H9 (cell line): ENCODE measurements at regions not wholly inside any gene's neighbourhood (a gene's known extent, or its start where the extent isn't known, plus 50 kb on each side); places are given as distances from the start of the nearest gene placed in this dataset.

Experiments used
- DNase-seq: peaks from one replicate; pipeline ENCODE4 v3.0.0-alpha.2; 2017
- H2AFZ ChIP-seq: one replicate; pipeline ENCODE4 v1.6.1; 2013; ENCODE audit warnings: mild to moderate bottlenecking, low read length, control low read depth, moderate library complexity
- H2AK5ac ChIP-seq: 2 replicates; pipeline ENCODE4 v1.6.1; 2013; ENCODE audit warnings: low read length, control low read depth, mixed read lengths; ENCODE audit not compliant: insufficient read length
- H2BK120ac ChIP-seq: one replicate; pipeline ENCODE4 v1.6.1; 2013; ENCODE audit warnings: low read depth, mild to moderate bottlenecking, low read length, control low read depth, inconsistent platforms; ENCODE audit not compliant: poor library complexity, severe bottlenecking
- H2BK12ac ChIP-seq: 2 replicates; pipeline ENCODE4 v1.6.1; 2013; ENCODE audit warnings: low read length, control low read depth, mixed read lengths, low read depth; ENCODE audit not compliant: insufficient read length
- H2BK15ac ChIP-seq: 2 replicates; pipeline ENCODE4 v1.6.1; 2013; ENCODE audit warnings: low read depth, low read length, control low read depth
- H2BK20ac ChIP-seq: one replicate; pipeline ENCODE4 v1.6.1; 2013; ENCODE audit warnings: low read depth, mild to moderate bottlenecking, low read length, control low read depth, inconsistent platforms; ENCODE audit not compliant: poor library complexity, severe bottlenecking
- H2BK5ac ChIP-seq: 2 replicates; pipeline ENCODE4 v1.6.1; 2013; ENCODE audit warnings: low read length, control low read depth, mixed read lengths; ENCODE audit not compliant: insufficient read length
- H3K14ac ChIP-seq: 2 replicates; pipeline ENCODE4 v1.6.1; 2013; ENCODE audit warnings: low read length, control low read depth; ENCODE audit not compliant: insufficient read depth
- H3K18ac ChIP-seq: 2 replicates; pipeline ENCODE4 v1.6.1; 2013; ENCODE audit warnings: low read depth, mild to moderate bottlenecking, mixed read lengths, low read length, control low read depth; ENCODE audit not compliant: insufficient read length
- H3K23ac ChIP-seq: 2 replicates; pipeline ENCODE4 v1.6.1; 2013; ENCODE audit warnings: low read length, control low read depth, mixed read lengths, low read depth; ENCODE audit not compliant: insufficient read length
- H3K23me2 ChIP-seq: 2 replicates; pipeline ENCODE4 v1.6.1; 2013; ENCODE audit warnings: low read depth, mild to moderate bottlenecking, mixed read lengths, low read length, control low read depth; ENCODE audit not compliant: insufficient read length, poor library complexity, severe bottlenecking
- H3K27ac ChIP-seq: 2 replicates; pipeline ENCODE4 v1.5.1; 2013; ENCODE audit warnings: low read length, control low read depth, mixed read lengths, low read depth; ENCODE audit not compliant: insufficient read length
- H3K27me3 ChIP-seq: 2 replicates; pipeline ENCODE4 v1.6.1; 2013; ENCODE audit warnings: low read length, control low read depth, inconsistent platforms; ENCODE audit not compliant: insufficient read depth
- H3K4ac ChIP-seq: 2 replicates; pipeline ENCODE4 v1.6.1; 2013; ENCODE audit warnings: low read depth, mild to moderate bottlenecking, control low read depth, inconsistent platforms, low read length, moderate library complexity
- H3K4me1 ChIP-seq: 2 replicates; pipeline ENCODE4 v1.6.1; 2013; ENCODE audit warnings: low read length, control low read depth, inconsistent platforms; ENCODE audit not compliant: insufficient read depth
- H3K4me2 ChIP-seq: 2 replicates; pipeline ENCODE4 v1.6.1; 2013; ENCODE audit warnings: low read length, control low read depth, mixed read lengths; ENCODE audit not compliant: insufficient read length, insufficient read depth
- H3K56ac ChIP-seq: 2 replicates; pipeline ENCODE4 v1.6.1; 2013; ENCODE audit warnings: low read depth, mild to moderate bottlenecking, mixed read lengths, low read length, control low read depth; ENCODE audit not compliant: insufficient read length
- H3K79me1 ChIP-seq: 2 replicates; pipeline ENCODE4 v1.6.1; 2013; ENCODE audit warnings: low read depth, mild to moderate bottlenecking, moderate library complexity, low read length, control low read depth, inconsistent platforms; ENCODE audit not compliant: insufficient read depth, poor library complexity, severe bottlenecking
- H3K79me2 ChIP-seq: 2 replicates; pipeline ENCODE4 v1.6.1; 2013; ENCODE audit warnings: low read length, control low read depth, inconsistent platforms; ENCODE audit not compliant: insufficient read depth
- H3K9ac ChIP-seq: 2 replicates; pipeline ENCODE4 v1.6.1; 2013; ENCODE audit warnings: low read length, control low read depth, mixed read lengths; ENCODE audit not compliant: insufficient read length; ENCODE audit errors: extremely low read depth
- H3K9me3 ChIP-seq: one replicate; pipeline ENCODE4 v1.6.1; 2013; ENCODE audit warnings: low read depth, low read length, inconsistent platforms; ENCODE audit not compliant: control insufficient read depth
- H3T11ph ChIP-seq: one replicate; pipeline ENCODE4 v1.6.1; 2013; ENCODE audit warnings: mild to moderate bottlenecking, low read length, control low read depth, inconsistent platforms
- H4K20me1 ChIP-seq: one replicate; pipeline ENCODE4 v1.6.1; 2013; ENCODE audit not compliant: control insufficient read depth, insufficient read length, insufficient read depth
- H4K5ac ChIP-seq: 2 replicates; pipeline ENCODE4 v1.6.1; 2013; ENCODE audit warnings: low read depth, mild to moderate bottlenecking, mixed read lengths, low read length, control low read depth; ENCODE audit not compliant: insufficient read length
- H4K8ac ChIP-seq: replicated peaks from 2 replicates; pipeline ENCODE4 v1.6.1; 2013; ENCODE audit warnings: low read length, control low read depth, mixed read lengths, low read depth; ENCODE audit not compliant: insufficient read length
- H4K91ac ChIP-seq: 2 replicates; pipeline ENCODE4 v1.6.1; 2013; ENCODE audit warnings: low read depth, mild to moderate bottlenecking, moderate library complexity, mixed read lengths, low read length, control low read depth; ENCODE audit not compliant: insufficient read length
- H3K27ac Mint-ChIP-seq, 3 experiments: 2 replicates in 2 of 3; 3 replicates in 1 of 3; pipeline ENCODE4 v1.8.0; 2020 to 2021; ENCODE audit warnings: mixed read lengths in 3 of 3, mild to moderate bottlenecking in 1 of 3, moderate library complexity in 1 of 3
- H3K27me3 Mint-ChIP-seq: 2 replicates; pipeline ENCODE4 v1.8.0; 2021; ENCODE audit warnings: low read depth, mild to moderate bottlenecking, moderate library complexity, mixed read lengths
- H3K36me3 Mint-ChIP-seq, 3 experiments: 2 replicates in 2 of 3; 3 replicates in 1 of 3; pipeline ENCODE4 v1.8.0; 2020 to 2021; ENCODE audit warnings: low read depth in 3 of 3, mixed read lengths in 3 of 3; ENCODE audit not compliant: insufficient read depth in 1 of 3
- H3K4me1 Mint-ChIP-seq, 2 experiments: 2 replicates each; pipeline ENCODE4 v1.8.0; 2020; ENCODE audit warnings: mixed read lengths in 2 of 2
- H3K4me3 Mint-ChIP-seq, 2 experiments: 2 replicates in 1 of 2; 3 replicates in 1 of 2; pipeline ENCODE4 v1.8.0; 2020 to 2021; ENCODE audit warnings: mild to moderate bottlenecking in 2 of 2, mixed read lengths in 2 of 2, moderate library complexity in 1 of 2
- H3K9me3 Mint-ChIP-seq, 2 experiments: 2 replicates in 1 of 2; 3 replicates in 1 of 2; pipeline ENCODE4 v1.8.0; 2020; ENCODE audit warnings: mild to moderate bottlenecking in 2 of 2, mixed read lengths in 2 of 2, moderate library complexity in 1 of 2
- CTCF ChIP-seq: fragments of 200-600 bp; sonication (generic); conservative IDR thresholded peaks from 3 replicates; pipeline ENCODE4 v1.8.0; 2021; ENCODE audit warnings: antibody characterized with exemption, mild to moderate bottlenecking
- WGBS: extraction: QIAGEN DNeasy Blood & Tissue Kit; methylation state at CpG from one replicate; pipeline ENCODE4 v1.1.7; 2013; ENCODE audit warnings: missing lambda C conversion rate, low lambda C conversion rate, mixed read lengths; ENCODE audit not compliant: insufficient read length; ENCODE audit errors: extremely low coverage; 5-methylcytosine and 5-hydroxymethylcytosine counted together

- DNase-seq = no peak
Observed at GRCh38 chr5:2276101-2276500, 393.4 kb upstream of the IRX4 start.

More at GRCh38 chr5:2276101-2276500, 393.4 kb upstream of the IRX4 start:
- H3K36me3 Mint-ChIP-seq = no peaks in the 10 kb centered on the region
- Histone ChIP-seq H3K4me1 (no peaks in the 10 kb centered on the region), H2BK20ac (no peak overlapping the region), H3K23me2 (no peaks in the 10 kb centered on the region), H4K8ac (no peak overlapping the region), H3K4me2 (no peak overlapping the region), H3K9ac (no peak overlapping the region), H2BK12ac (no peak overlapping the region), H3K79me1 (no peaks in the 10 kb centered on the region), H3K56ac (no peak overlapping the region), H3K79me2 (no peaks in the 10 kb centered on the region), H4K20me1 (no peaks in the 10 kb centered on the region), H3K4ac (no peak overlapping the region), H3K9me3 (no peaks in the 10 kb centered on the region), H2AK5ac (no peak overlapping the region), H2BK5ac (no peak overlapping the region), H2AFZ (no peak overlapping the region), H4K5ac (no peak overlapping the region), H3K27me3 (no peaks in the 10 kb centered on the region), H4K91ac (no peak overlapping the region), H2BK120ac (no peak overlapping the region), H2BK15ac (no peak overlapping the region), H3K14ac (no peak overlapping the region), H3K23ac (no peak overlapping the region), H3T11ph (no peak overlapping the region), H3K18ac (no peak overlapping the region), H3K27ac (no peak overlapping the region)
- no peak overlapping the region for H3K4me3 Mint-ChIP-seq
- no peaks in the 10 kb centered on the region for H3K9me3 Mint-ChIP-seq
- WGBS = no CpG with 5 or more reads among the region's 8 CpGs
- H3K4me1 Mint-ChIP-seq = peaks cover 3% of the 10 kb centered on the region in 2 experiments; a peak in 3 of 4 replicates
- H3K27ac Mint-ChIP-seq = no peak overlapping the region
- TF ChIP-seq CTCF = no peak
- H3K27me3 Mint-ChIP-seq = no peaks in the 10 kb centered on the region; the same call in 1 of the 2 replicates
